NCI-H774 (cell line): ENCODE measurements at regions not wholly inside any gene's neighbourhood (a gene's known extent, or its start where the extent isn't known, plus 50 kb on each side); places are given as distances from the start of the nearest gene placed in this dataset.
"Not testable (repeated sequence)": the region's sequence is repeated elsewhere in the genome, so short reads cannot be mapped to it uniquely, and the experiment has no call there.

Experiments used
- DNase-seq: peaks from one replicate; lab custom pipeline; 2025; lab: John Stamatoyannopoulos, UW

- no peak for DNase-seq
These were observed 1423.3 kb upstream of the PCDH20 start for GRCh38 chr13:62838929-62839328.

GRCh38 chr13:62837895-62838294 lies 1422.2 kb upstream of the PCDH20 start:
- DNase-seq: no peak

- DNase-seq: no peak
These were observed 1413.8 kb upstream of the PCDH20 start for GRCh38 chr13:62829486-62829885.

DNA sequence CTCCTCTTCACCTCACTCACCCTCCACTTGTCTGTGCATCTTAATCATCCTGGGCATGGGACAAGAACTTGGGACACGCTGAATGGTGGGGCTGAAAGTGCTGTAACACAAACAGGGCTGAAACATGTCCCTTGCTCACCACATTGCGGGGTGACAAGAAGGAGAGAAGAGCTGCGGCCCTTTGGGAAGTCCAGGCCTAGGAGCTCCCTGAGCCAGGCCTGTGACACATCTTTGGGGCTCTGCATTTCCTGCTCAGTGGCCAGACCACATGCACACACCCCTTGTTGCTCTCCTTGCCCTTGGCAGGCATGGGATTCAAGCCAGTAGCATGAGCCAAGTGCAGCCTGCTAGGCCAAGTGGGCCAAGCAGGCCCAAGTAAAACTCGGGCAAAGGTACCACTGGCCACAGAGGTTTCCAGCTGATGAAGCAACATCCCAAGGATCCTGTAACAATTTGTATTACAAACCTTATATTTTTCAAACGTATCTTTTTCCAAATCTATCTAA lies 1384.3 kb upstream of the PCDH20 start:
- no peak for DNase-seq

- DNase-seq: no peak
These were observed 1383.4 kb upstream of the PCDH20 start for GRCh38 chr13:62799038-62799535.

- DNase-seq: no peak
These were observed 1378.2 kb upstream of the PCDH20 start for GRCh38 chr13:62793850-62794249.

DNA sequence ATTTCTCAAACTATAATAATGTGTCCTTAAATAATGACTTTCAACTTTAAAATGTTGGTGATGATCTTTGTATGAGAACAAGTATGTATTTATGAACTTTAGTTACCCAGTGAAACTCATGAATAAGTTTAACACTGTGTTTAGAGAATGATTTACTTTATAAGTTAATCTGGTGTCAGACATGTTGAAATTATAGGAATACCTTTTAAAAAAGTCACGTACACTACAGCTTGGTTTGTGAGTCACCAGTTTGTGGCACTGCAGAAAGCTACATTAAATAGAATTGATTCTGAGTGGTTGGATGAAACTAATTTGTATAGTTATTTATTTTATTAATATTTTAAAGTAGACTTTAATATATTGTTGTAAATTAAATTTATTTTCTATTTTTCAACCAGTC lies 1366.2 kb upstream of the PCDH20 start:
- DNase-seq: no peak

DNA sequence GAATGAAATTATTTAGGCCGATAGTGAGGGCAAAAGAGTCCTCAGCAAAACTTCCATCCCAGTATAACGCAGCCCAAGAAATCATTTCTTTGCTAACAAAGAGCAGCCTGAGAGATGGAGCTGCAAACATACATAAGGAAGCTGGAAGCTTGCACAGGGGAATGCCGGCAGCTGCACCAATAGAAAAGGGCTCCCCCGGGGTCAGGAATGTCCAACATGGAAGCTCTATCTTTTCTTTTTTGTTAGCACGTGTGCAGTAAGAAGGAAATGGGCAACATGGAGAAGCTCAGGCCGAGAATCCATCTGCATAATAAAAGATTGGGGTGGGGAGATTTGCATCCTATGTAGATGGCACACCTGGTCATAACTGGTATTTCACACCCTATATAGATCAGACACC lies 1363.5 kb upstream of the PCDH20 start:
- no peak for DNase-seq

DNA sequence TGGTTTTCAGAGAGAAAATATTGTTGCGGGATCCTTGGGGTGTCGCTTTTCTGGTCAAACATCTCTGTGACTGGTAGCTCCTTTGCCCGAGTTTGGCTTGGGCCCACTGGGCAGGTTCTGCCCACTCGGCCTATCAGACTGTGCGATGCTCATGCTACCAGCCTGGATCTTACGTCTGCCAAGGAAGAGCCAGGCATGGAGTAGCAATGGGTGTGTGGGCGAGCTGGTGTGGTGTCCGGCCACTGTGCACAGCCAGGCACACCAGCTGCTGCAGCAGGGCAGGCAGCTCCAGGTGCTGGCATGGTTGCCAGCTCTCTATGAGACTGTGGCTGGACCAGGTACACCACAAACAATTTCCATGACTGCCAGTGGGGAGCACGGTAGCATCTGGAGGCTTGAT lies 1351.8 kb upstream of the PCDH20 start:
- DNase-seq: no peak

DNA sequence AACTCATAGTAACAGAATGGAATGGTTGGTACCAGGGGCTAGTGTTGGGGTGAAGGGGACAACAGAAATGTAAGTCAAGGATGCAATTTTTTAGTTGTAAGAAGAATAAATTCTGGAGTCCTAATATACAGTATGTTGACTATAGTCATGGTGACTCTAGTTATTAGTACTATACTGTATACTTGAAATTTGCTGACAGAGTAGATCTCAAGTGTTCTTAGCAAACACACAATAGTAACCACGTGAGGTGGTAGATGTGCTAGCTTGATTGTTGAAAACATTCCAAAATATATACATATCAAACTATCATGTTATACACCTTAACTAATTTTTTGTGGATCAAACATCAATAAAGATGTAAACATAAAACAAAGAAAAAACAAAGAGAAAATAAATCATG lies 1345.1 kb upstream of the PCDH20 start:
- DNase-seq: no peak

DNA sequence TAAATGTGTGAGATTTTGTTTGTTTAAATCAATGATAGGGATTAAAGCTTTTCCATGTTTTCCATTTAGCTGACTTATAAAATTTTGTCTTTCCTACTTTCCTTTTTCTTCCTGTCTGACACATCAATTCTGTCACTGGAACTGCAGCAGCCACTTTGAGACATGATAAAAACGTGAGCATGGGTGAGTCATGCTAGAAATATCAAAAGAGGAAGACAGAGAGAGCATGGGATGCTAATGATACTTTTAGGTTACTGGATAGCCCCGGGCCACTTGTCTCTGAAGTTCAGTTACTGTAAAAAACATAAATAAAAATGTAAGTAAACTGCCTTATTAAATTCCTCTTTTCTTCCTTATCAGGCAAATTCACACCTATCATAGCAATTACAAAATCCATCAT lies 1332.0 kb upstream of the PCDH20 start:
- no peak for DNase-seq

- DNase-seq: no peak
These were observed 1331.5 kb upstream of the PCDH20 start for GRCh38 chr13:62747152-62747551.

- not testable (repeated sequence) for DNase-seq
These were observed 1314.1 kb upstream of the PCDH20 start for GRCh38 chr13:62729746-62730145.

- no peak for DNase-seq
These were observed 1306.2 kb upstream of the PCDH20 start for GRCh38 chr13:62721893-62722292.

DNA sequence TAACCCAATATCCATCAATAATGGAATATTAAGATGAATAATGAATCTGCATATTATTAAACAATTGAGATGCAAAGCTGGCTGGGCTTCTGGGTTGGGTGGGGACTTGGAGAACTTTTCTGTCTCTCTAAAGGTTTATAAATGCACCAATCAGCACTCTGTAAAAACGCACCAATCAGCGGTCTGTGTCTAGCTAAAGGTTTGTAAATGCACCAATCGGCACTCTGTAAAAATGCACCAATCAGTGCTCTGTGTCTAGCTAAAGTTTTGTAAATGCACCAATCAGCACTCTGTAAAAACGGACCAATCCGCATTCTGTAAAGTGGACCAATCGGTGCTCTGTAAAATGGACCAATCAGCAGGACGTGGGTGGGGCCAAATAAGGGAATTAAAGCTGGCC lies 1296.3 kb upstream of the PCDH20 start:
- DNase-seq: not testable (repeated sequence)

- no peak for DNase-seq
These were observed 1295.1 kb upstream of the PCDH20 start for GRCh38 chr13:62710787-62711186.

GRCh38 chr13:62706048-62706447 lies 1290.4 kb upstream of the PCDH20 start:
- no peak for DNase-seq

- no peak for DNase-seq
These were observed 1289.2 kb upstream of the PCDH20 start for GRCh38 chr13:62704875-62705274.

DNA sequence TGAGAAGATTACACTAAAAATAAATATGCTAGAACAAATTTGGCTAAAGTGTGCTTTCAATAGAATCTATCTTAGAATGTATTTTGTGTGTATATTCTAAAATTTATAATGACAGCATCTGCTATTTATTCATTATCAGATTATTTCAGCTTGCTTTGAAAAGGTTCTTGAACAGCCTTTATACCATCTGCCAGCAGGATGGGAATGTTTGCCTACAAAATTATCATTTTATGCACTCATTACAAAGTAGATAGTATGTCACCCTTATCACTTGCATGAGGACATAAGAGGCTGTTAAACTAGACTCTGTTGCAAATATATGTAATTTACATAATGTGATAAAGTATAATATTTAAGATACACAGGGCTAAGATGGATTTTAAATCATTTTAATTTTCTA lies 1286.9 kb upstream of the PCDH20 start:
- DNase-seq: no peak

DNA sequence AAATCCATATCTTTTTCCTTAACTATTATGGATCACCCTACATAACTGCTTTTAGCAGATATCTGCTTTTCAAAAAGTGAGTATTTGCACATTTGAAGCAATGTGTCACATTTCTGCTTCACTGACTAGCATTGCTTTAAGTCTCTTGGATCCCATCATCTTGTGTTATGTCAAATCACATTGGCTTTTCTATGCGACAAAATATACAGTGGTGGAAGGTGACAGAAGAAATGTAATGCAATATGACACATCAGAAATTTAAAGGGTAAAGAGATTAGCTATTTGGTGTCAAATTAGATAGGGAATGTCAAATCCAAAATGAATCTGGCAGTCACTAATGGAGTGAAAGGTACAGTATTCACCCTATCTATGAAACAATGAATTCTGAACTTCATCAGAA lies 1282.1 kb upstream of the PCDH20 start:
- DNase-seq: no peak

- no peak for DNase-seq
These were observed 1280.8 kb upstream of the PCDH20 start for GRCh38 chr13:62696490-62696889.

DNA sequence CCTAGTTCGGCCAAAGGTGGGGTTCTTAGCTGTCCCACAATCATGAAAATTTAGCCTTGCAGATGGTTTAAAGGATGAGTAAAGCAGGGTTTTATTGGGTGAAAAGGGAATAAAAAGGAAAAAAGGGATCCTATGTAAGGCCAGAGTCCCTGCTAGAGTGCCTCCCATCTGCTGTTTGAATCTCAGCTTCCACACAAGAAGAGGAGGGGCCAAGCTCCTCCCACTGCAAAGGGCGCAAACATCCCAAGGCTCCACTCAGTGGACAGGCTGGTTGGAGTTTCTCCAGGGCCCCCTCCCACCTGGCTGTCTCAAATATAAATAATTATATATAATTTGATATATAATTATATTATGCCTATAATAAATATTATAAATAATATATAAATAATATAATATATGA lies 1272.1 kb upstream of the PCDH20 start:
- no peak for DNase-seq

GRCh38 chr13:62684359-62684758 lies 1268.7 kb upstream of the PCDH20 start:
- DNase-seq: no peak

- DNase-seq: no peak
These were observed 1267.1 kb upstream of the PCDH20 start for GRCh38 chr13:62682788-62683187.

DNA sequence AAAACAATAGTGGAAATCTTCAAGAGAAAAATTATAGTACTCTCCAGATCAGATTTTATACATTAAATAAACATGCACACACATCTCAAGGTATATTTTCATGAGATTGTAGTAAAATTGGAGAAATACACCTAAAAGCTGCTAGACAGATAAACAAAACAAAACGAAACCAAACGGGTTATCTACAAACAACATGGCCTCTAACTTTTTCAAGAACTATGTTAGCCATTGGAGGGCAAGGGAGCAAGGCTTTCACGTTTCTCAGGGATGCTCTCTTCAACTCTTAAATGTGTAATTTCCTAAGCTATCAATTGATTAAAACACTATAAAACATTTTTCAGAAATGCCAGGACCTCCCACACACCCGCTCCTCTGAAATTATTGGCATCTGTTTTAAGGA lies 1262.4 kb upstream of the PCDH20 start:
- no peak for DNase-seq
